HepG2 (cell line): ENCODE measurements at regions not wholly inside any gene's neighbourhood (a gene's known extent, or its start where the extent isn't known, plus 50 kb on each side); places are given as distances from the start of the nearest gene placed in this dataset.

Experiments
- ATAC-seq: fragments of 200-7000 bp; cut with Tn5 transposase; 3 replicates; pipeline ENCODE4 v1.9.1; 2020; ENCODE audit warnings: mild to moderate bottlenecking, moderate library complexity
- BruUV-seq: library from RNA; stranded (reverse); fragments of 400-500 nt; replicated peaks from 2 replicates; lab custom pipeline; 2021; lab: Mats Ljungman, UMichigan
- CTCF ChIA-PET: fragments of 300-600 bp; formaldehyde crosslinking; extraction: SDS; loops from one replicate; lab custom pipeline; 2021; ENCODE audit warnings: low total read pairs, inconsistent platforms, low intra/inter-chr PET ratio; lab: Yijun Ruan, JAX
- POLR2A ChIA-PET: fragments of 350-600 bp; sonication (Branson Sonifier 250); formaldehyde crosslinking; loops from one replicate; lab custom pipeline; 2020; ENCODE audit warnings: antibody characterized with exemption, inconsistent platforms; lab: Yijun Ruan, JAX
- DNase-seq: peaks from one replicate; pipeline ENCODE4 v3.0.0-alpha.2; 2015; ENCODE audit warnings: low spot score
- FAIRE-seq: peaks from 3 replicates; lab custom pipeline; 2011; peaks lifted over from hg19 to GRCh38; lab: Jason Lieb, UNC
- H2AFZ ChIP-seq: one replicate; pipeline ENCODE4 v1.6.1; 2011; ENCODE audit warnings: low read length, inconsistent platforms
- H3K27ac ChIP-seq: fragments of 300-600 bp; 3 replicates; pipeline ENCODE4 v1.8.0; 2011; ENCODE audit warnings: mixed run types, mild to moderate bottlenecking, mixed read lengths, low read length, inconsistent platforms; ENCODE audit not compliant: insufficient read depth; ENCODE audit errors: extremely low read length
- H3K27me3 ChIP-seq, 2 experiments: fragments of 200-600 bp in 1 of 2; 2 replicates in 1 of 2; 3 replicates in 1 of 2; pipeline versions ENCODE4 v1.6.0 to v1.8.0; 2011; ENCODE audit warnings: low read length in 2 of 2, mild to moderate bottlenecking in 2 of 2, moderate library complexity in 2 of 2, inconsistent platforms in 1 of 2; ENCODE audit not compliant: insufficient read depth in 2 of 2, control insufficient read depth in 1 of 2
- H3K36me3 ChIP-seq, 2 experiments: fragments of 200-600 bp in 1 of 2; replicated peaks in 1 of 2; 2 replicates in 1 of 2; 3 replicates in 1 of 2; pipeline versions ENCODE4 v1.5.1 to v1.8.0; 2011; ENCODE audit warnings: low read length in 2 of 2, inconsistent platforms in 1 of 2; ENCODE audit not compliant: insufficient read depth in 2 of 2, control insufficient read depth in 1 of 2
- H3K4me1 ChIP-seq: 2 replicates; pipeline ENCODE4 v1.5.1; 2012; ENCODE audit warnings: low read length, inconsistent platforms; ENCODE audit not compliant: insufficient read depth
- H3K4me2 ChIP-seq: 2 replicates; pipeline ENCODE4 v1.6.0; 2011; ENCODE audit warnings: low read depth, low read length, inconsistent platforms
- H3K4me3 ChIP-seq, 3 experiments: fragments of 200-600 bp in 1 of 3; sonication (generic), shearing (Covaris generic) in 1 of 3; replicated peaks in 1 of 3; 2 replicates each; pipeline ENCODE4 v1.5.1; 2011 to 2016; ENCODE audit warnings: low read length in 3 of 3, inconsistent platforms in 2 of 3, low read depth in 2 of 3, mild to moderate bottlenecking in 2 of 3, control low read depth in 1 of 3, mixed read lengths in 1 of 3; ENCODE audit not compliant: insufficient read depth in 1 of 3
- H3K79me2 ChIP-seq: one replicate; pipeline ENCODE4 v1.6.1; 2011; ENCODE audit warnings: low read length, inconsistent platforms; ENCODE audit not compliant: insufficient read depth
- H3K9ac ChIP-seq: 2 replicates; pipeline ENCODE4 v1.6.0; 2011; ENCODE audit warnings: mild to moderate bottlenecking, low read depth, low read length, inconsistent platforms; ENCODE audit not compliant: insufficient read depth
- H3K9me3 ChIP-seq: 2 replicates; pipeline ENCODE4 v1.5.1; 2012; ENCODE audit warnings: mild to moderate bottlenecking, low read length
- H4K20me1 ChIP-seq: 2 replicates; pipeline ENCODE4 v1.6.0; 2011; ENCODE audit warnings: inconsistent platforms, mild to moderate bottlenecking, low read length, moderate library complexity; ENCODE audit not compliant: insufficient read depth
- ADNP ChIP-seq: sonication (generic); formaldehyde crosslinking; IDR thresholded peaks from 2 replicates; pipeline ENCODE4 v1.4.0; 2020; ENCODE audit warnings: missing genetic modification reagents
- BORCS8-MEF2B ChIP-seq: sonication (generic); formaldehyde crosslinking; IDR thresholded peaks from 2 replicates; pipeline ENCODE4 v1.8.0; 2022; ENCODE audit warnings: mild to moderate bottlenecking, missing genetic modification reagents
- CBFB ChIP-seq: sonication (generic); formaldehyde crosslinking; IDR thresholded peaks from 2 replicates; pipeline ENCODE4 v1.4.0; 2020; ENCODE audit warnings: missing genetic modification reagents
- LRRFIP1 ChIP-seq: sonication (generic); formaldehyde crosslinking; conservative IDR thresholded peaks from 2 replicates; pipeline ENCODE4 v1.4.0; 2020; ENCODE audit warnings: missing genetic modification reagents
- MYC ChIP-seq: sonication (generic); formaldehyde crosslinking; IDR thresholded peaks from 2 replicates; pipeline ENCODE4 v1.9.0; 2021; ENCODE audit warnings: missing genetic modification reagents, borderline replicate concordance
- RCOR2 ChIP-seq: IDR thresholded peaks from 2 replicates; pipeline ENCODE4 v1.6.1; 2016; ENCODE audit warnings: missing biosample characterization, missing genetic modification reagents
- RFXAP ChIP-seq: sonication (generic); formaldehyde crosslinking; IDR thresholded peaks from 2 replicates; pipeline ENCODE4 v1.4.0; 2020; ENCODE audit warnings: missing genetic modification reagents, borderline replicate concordance
- SMARCE1 ChIP-seq: fragments of 450-650 bp; IDR thresholded peaks from 2 replicates; pipeline ENCODE4 v1.6.1; 2017; ENCODE audit warnings: borderline replicate concordance
- SNRNP70 ChIP-seq: fragments of 200-400 bp; formaldehyde crosslinking; IDR thresholded peaks from 2 replicates; pipeline ENCODE4 v1.6.1; 2017; ENCODE audit warnings: mild to moderate bottlenecking, low read depth, low read length, moderate library complexity
- TCF12 ChIP-seq, 2 experiments: fragments of 450-650 bp in 1 of 2; sonication (generic) in 1 of 2; formaldehyde crosslinking in 1 of 2; IDR thresholded peaks; 2 replicates each; pipeline versions ENCODE4 v1.6.1 to v1.8.0; 2017 to 2022; ENCODE audit warnings: antibody characterized with exemption in 1 of 2, mild to moderate bottlenecking in 1 of 2, missing genetic modification reagents in 1 of 2, moderate library complexity in 1 of 2
- ZNF740 ChIP-seq: sonication (generic); formaldehyde crosslinking; IDR thresholded peaks from 2 replicates; pipeline ENCODE4 v1.4.0; 2020; ENCODE audit warnings: missing genetic modification reagents
- WGBS: methylation state at CpG from one replicate; pipeline ENCODE4 v1.1.6; 2017; ENCODE audit warnings: low lambda C conversion rate; 5-methylcytosine and 5-hydroxymethylcytosine counted together
- in situ Hi-C: cut with HindIII; loops from 2 replicates; pipeline ENCODE4 v1.10.0; 2017; ENCODE audit warnings: low pct_unique_long_range_greater_than_20kb; ENCODE audit not compliant: extremely low pct_ligation_motif_present
- intact Hi-C: fragments of 100-400 bp; cut with micrococcal nuclease; formaldehyde crosslinking; loops from one replicate; pipeline ENCODE4 v1.10.0; 2022; ENCODE audit not compliant: unreplicated experiment

GRCh38 chr10:16192337-16192736, 244.5 kb upstream of the PTER start:
- TF ChIP-seq SMARCE1 (no peak), SNRNP70 (no peak), ZNF740 (CRISPR knock-in tag) (no peak), BORCS8-MEF2B (CRISPR knock-in tag) (no peak)
- 3% methylated on average over 5 of the region's 5 CpGs for WGBS
- no peak for ATAC-seq
- no peak overlapping the region for H3K27ac ChIP-seq
- H3K36me3 ChIP-seq: no peaks in the 10 kb centered on the region
- FAIRE-seq: no peak
- intact Hi-C loops (no loop called here), in situ Hi-C loops (no loop called here)
- no peaks in the 10 kb centered on the region; the same call in 1 of the 2 replicates for H3K9me3 ChIP-seq
- ChIA-PET POLR2A (no interaction called here), CTCF (no interaction called here)
- no peaks in the 10 kb centered on the region for H4K20me1 ChIP-seq
- no peak for DNase-seq
- no peaks in the 10 kb centered on the region for H3K4me1 ChIP-seq
- no peak overlapping the region for H3K4me3 ChIP-seq
- H3K27me3 ChIP-seq: no peaks in the 10 kb centered on the region; a peak in 1 of 5 replicates
- no peaks in the 10 kb centered on the region for H3K79me2 ChIP-seq
- no peak overlapping the region for H3K9ac ChIP-seq
- H2AFZ ChIP-seq: no peak overlapping the region
- BruUV-seq: no TSS peak
- no peak overlapping the region for H3K4me2 ChIP-seq

- Histone ChIP-seq H3K9ac (no peak overlapping the region), H3K79me2 (no peaks in the 10 kb centered on the region), H2AFZ (no peak overlapping the region), H3K9me3 (no peaks in the 10 kb centered on the region; the same call in 1 of the 2 replicates), H4K20me1 (no peaks in the 10 kb centered on the region), H3K4me3 (no peak overlapping the region), H3K27ac (no peak overlapping the region), H3K4me2 (no peak overlapping the region), H3K36me3 (no peaks in the 10 kb centered on the region), H3K27me3 (no peaks in the 10 kb centered on the region), H3K4me1 (no peaks in the 10 kb centered on the region)
- 0% methylated on average over 3 of the region's 3 CpGs for WGBS
- POLR2A ChIA-PET: no interaction called here
- CTCF ChIA-PET: no interaction called here
- intact Hi-C loops: no loop called here
- no peak for TF ChIP-seq TCF12 (IDR thresholded peaks at IDR 0.05)
- TF ChIP-seq TCF12 (CRISPR knock-in tag; IDR thresholded peaks at IDR 0.05): no peak
- TF ChIP-seq RCOR2 (CRISPR knock-in tag): no peak
- no peak for TF ChIP-seq LRRFIP1 (CRISPR knock-in tag)
- no peak for TF ChIP-seq RFXAP (CRISPR knock-in tag)
- no peak for TF ChIP-seq ADNP
- no peak for TF ChIP-seq CBFB (CRISPR knock-in tag)
- TF ChIP-seq MYC (CRISPR knock-in tag): no peak
- DNase-seq (no peak), FAIRE-seq (no peak), ATAC-seq (no peak)
- BruUV-seq: no TSS peak
- in situ Hi-C loops: no loop called here
Measured at GRCh38 chr10:16193241-16193640, 243.6 kb upstream of the PTER start.
